Erythroblast (primary cell): ENCODE measurements at regions not wholly inside any gene's neighbourhood (a gene's known extent, or its start where the extent isn't known, plus 50 kb on each side); places are given as distances from the start of the nearest gene placed in this dataset.
"Not testable (repeated sequence)": the region's sequence is repeated elsewhere in the genome, so short reads cannot be mapped to it uniquely, and the experiment has no call there.

ENCODE experiments used
- GATA1 ChIP-seq: IDR thresholded peaks from 2 replicates; pipeline ENCODE4 v1.6.1; 2011; ENCODE audit warnings: low read depth, mild to moderate bottlenecking, control low read depth, low read length, moderate library complexity
- POLR2A ChIP-seq: IDR thresholded peaks from 2 replicates; pipeline ENCODE4 v1.6.1; 2011; ENCODE audit warnings: mild to moderate bottlenecking, low read length

- not testable (repeated sequence) for TF ChIP-seq POLR2A, GATA1
Observed at GRCh38 chr1:144536677-144537076, 56.0 kb upstream of the PPIAL4F start.
